GOT3 (cell line): ENCODE measurements at regions not wholly inside any gene's neighbourhood (a gene's known extent, or its start where the extent isn't known, plus 50 kb on each side); places are given as distances from the start of the nearest gene placed in this dataset.
"Not testable (repeated sequence)": the region's sequence is repeated elsewhere in the genome, so short reads cannot be mapped to it uniquely, and the experiment has no call there.

Source experiments
- DNase-seq: peaks from one replicate; lab custom pipeline; 2025; ENCODE audit warnings: mixed read lengths; lab: John Stamatoyannopoulos, UW

GRCh38 chr2:36058076-36058475 is 297.5 kb upstream of the CRIM1 start:
- no peak for DNase-seq

GRCh38 chr2:36052819-36053218 is 302.8 kb upstream of the CRIM1 start:
- no peak for DNase-seq

GRCh38 chr2:36044411-36044810 is 311.2 kb upstream of the CRIM1 start:
- DNase-seq = no peak

GRCh38 chr2:36035137-36035536 is 320.4 kb upstream of the CRIM1 start:
- no peak for DNase-seq

GRCh38 chr2:36032046-36032445 is 323.5 kb upstream of the CRIM1 start:
- no peak for DNase-seq

- DNase-seq = no peak
Measured at GRCh38 chr2:36031471-36031870, 324.1 kb upstream of the CRIM1 start.

- no peak for DNase-seq
Measured at GRCh38 chr2:36027616-36028015, 328.0 kb upstream of the CRIM1 start.

- no peak for DNase-seq
Measured at GRCh38 chr2:36013064-36013463, 342.5 kb upstream of the CRIM1 start.

- no peak for DNase-seq
Measured at GRCh38 chr2:36006444-36006843, 349.1 kb upstream of the CRIM1 start.

- DNase-seq = no peak
Measured at GRCh38 chr2:36002941-36003340, 352.6 kb upstream of the CRIM1 start.

- DNase-seq = no peak
Measured at GRCh38 chr2:35997488-35997887, 358.1 kb upstream of the CRIM1 start.

- no peak for DNase-seq
Measured at GRCh38 chr2:35989503-35989902, 366.1 kb upstream of the CRIM1 start.

- no peak for DNase-seq
Measured at GRCh38 chr2:35989040-35989439, 366.5 kb upstream of the CRIM1 start.

- no peak for DNase-seq
Measured at GRCh38 chr2:35986871-35987270, 368.7 kb upstream of the CRIM1 start.

GRCh38 chr2:35978218-35978617 is 377.4 kb upstream of the CRIM1 start:
- no peak for DNase-seq

GRCh38 chr2:35976611-35977010 is 379.0 kb upstream of the CRIM1 start:
- no peak for DNase-seq

GRCh38 chr2:35973737-35974132 is 381.8 kb upstream of the CRIM1 start:
- no peak for DNase-seq

GRCh38 chr2:35973132-35973736 is 382.3 kb upstream of the CRIM1 start:
- no peak for DNase-seq

GRCh38 chr2:35963824-35964223 is 391.8 kb upstream of the CRIM1 start:
- no peak for DNase-seq

GRCh38 chr2:35963357-35963756 is 392.2 kb upstream of the CRIM1 start:
- no peak for DNase-seq

- DNase-seq = no peak
Measured at GRCh38 chr2:35962585-35963146, 392.9 kb upstream of the CRIM1 start.

- no peak for DNase-seq
Measured at GRCh38 chr2:35960596-35960995, 395.0 kb upstream of the CRIM1 start.

- not testable (repeated sequence) for DNase-seq
Measured at GRCh38 chr2:35957053-35957452, 398.5 kb upstream of the CRIM1 start.

GRCh38 chr2:35946478-35946877 is 409.1 kb upstream of the CRIM1 start:
- no peak for DNase-seq
